Ramos (cell line): ENCODE measurements at regions not wholly inside any gene's neighbourhood (a gene's known extent, or its start where the extent isn't known, plus 50 kb on each side); places are given as distances from the start of the nearest gene placed in this dataset.
"Not testable (repeated sequence)": the region's sequence is repeated elsewhere in the genome, so short reads cannot be mapped to it uniquely, and the experiment has no call there.

ENCODE experiments used
- in situ Hi-C: fragments of 300-500 bp; cut with MboI; formaldehyde crosslinking; loops from one replicate; pipeline ENCODE4 v1.14.3; 2022; ENCODE audit warnings: low sequenced_read_pairs; ENCODE audit not compliant: unreplicated experiment

DNA sequence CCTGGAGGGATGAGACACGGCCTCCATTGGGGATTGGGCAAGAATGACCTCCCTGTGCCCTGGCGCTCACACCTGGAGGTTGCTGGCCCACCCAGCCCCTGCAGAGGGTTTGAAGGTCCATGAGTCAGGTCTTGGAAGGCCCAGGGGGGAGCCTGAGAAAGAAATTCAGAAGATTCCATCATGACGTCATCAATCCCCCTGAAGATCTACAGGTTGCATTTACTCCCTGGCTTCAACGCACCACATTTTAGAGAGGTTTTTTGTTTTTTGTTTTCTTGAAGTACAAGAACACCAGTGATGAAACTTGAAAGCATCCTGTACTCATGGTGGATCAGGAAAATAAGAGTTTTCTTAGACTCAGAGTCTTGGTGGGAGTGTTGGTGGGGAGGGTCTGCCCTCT, 82.4 kb upstream of the SLC25A33 start:
- in situ Hi-C loops: loop anchor here (5.0 kb wide), 1 partner anchor 170 kb away; no protein-coding TSS in a partner anchor

GRCh38 chr1:9459816-9460407, 79.4 kb upstream of the SLC25A33 start:
- in situ Hi-C loops: loop anchor here (5.0 kb wide), 1 partner anchor 173 kb away; no protein-coding TSS in a partner anchor

GRCh38 chr1:9465640-9466039, 73.6 kb upstream of the SLC25A33 start:
- in situ Hi-C loops: no loop called here

- in situ Hi-C loops: no loop called here
Observed at GRCh38 chr1:9466780-9467758, 72.2 kb upstream of the SLC25A33 start.

- in situ Hi-C loops: not testable (repeated sequence)
Observed at GRCh38 chr1:9469882-9470281, 69.4 kb upstream of the SLC25A33 start.

GRCh38 chr1:9471679-9472078, 67.6 kb upstream of the SLC25A33 start:
- in situ Hi-C loops: no loop called here

- in situ Hi-C loops: no loop called here
Observed at GRCh38 chr1:9472386-9473031, 66.8 kb upstream of the SLC25A33 start.

DNA sequence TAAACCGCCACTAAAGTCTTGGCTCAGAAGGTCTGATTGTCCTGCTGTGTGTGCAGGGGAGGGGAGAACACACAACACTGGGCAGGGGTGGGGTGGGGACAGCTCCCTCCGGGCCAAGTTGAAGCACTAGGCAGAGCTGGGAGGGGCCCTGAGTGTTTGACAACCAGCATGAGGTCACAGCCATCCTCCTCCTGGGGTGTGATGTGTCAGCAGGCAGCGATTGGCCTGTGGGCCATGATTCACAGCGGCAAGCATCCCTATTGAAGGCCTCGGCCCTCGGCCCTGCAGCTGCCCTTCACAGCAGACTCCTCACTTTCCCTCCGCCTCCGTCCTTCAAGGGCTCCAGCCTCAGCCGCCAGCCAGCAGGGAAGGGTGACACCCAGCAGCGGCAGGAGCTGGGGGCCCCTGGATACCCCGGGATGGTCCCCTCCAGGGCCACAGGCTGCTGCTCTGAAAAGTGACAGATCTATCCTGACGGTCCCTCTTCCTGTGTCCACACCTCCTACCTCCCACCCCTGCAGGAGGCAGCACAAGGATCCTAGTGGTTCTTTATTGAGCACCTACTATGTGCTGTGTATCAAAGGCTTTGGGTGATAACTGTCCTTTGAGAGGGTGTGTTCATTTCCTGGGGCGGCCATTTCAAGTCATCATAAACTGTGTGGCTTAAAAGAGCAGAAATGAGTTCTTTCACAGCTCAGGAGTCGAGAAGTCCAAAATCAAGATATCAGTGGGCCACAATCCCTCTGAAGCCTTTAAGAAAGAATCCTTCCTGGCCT, 66.0 kb upstream of the SLC25A33 start:
- in situ Hi-C loops: no loop called here

DNA sequence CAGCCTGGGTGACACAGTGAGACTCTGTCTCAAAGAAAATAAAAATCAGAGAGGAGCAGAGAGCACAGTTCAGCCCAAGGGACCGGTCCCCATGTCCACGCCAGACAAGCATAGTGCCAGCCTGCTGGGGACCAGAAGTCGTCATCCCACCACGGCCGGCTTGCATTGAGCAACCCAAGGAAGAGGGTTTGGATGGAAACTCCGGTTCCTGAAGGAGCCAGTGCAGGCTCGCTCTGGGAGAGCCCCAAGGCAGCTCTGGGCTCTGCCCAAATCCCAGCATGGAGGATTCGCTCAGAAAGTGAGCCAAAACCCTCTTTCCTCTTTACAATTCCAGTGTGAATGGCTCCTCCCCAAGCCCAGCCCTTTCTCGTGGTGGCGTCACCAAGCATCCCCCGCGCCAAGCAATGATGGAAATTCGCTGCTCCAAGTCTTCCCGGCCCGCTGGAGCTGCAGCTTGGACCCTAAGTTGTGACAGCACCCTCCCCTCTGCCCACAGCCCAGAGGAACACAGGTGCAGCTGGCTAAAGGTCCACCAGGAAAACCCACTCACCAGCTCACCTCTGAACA, 64.1 kb upstream of the SLC25A33 start:
- in situ Hi-C loops: loop anchor here (25.0 kb wide), 2 partner anchors 338 to 563 kb away; partner anchors contain the start of gene GPR157

GRCh38 chr1:9476790-9477463, 62.3 kb upstream of the SLC25A33 start:
- in situ Hi-C loops: loop anchor here (25.0 kb wide), 2 partner anchors 340 to 565 kb away; partner anchors contain the start of gene GPR157

DNA sequence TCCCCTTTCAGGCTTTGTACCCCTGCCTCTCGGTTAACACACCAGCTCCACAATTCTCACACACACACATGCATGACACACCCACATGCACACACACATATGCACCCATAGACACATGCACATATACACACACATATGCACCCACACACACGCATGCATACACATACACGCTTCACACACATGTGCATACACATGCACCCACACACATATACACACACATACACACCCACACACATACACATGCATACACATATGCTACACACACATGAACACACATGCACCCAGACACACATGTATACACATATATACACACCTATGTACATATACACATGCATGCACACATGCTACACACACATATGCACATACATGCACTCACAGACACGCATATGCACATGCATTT, 61.7 kb upstream of the SLC25A33 start:
- in situ Hi-C loops: loop anchor here (25.0 kb wide), 2 partner anchors 340 to 565 kb away; partner anchors contain the start of gene GPR157

DNA sequence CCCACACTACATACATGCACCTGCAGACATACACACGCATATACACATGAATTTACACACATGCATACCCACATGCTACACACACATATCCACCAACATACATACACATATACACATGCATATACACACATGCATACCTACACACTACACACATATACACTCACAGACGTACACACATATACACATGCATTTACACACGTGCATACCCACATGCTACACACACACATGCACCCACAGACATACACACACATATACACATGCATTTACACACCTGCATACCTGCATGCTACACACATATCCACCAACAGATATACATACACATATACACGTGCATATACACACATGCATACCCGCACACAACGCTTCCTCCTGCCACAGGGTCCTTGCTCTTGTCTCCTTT, 61.2 kb upstream of the SLC25A33 start:
- in situ Hi-C loops: loop anchor here (25.0 kb wide), 2 partner anchors 341 to 566 kb away; partner anchors contain the start of gene GPR157

- in situ Hi-C loops: loop anchor here (10.0 to 25.0 kb wide), 3 partner anchors 196 to 569 kb away; partner anchors contain the start of gene GPR157
Observed at GRCh38 chr1:9481048-9481447, 58.2 kb upstream of the SLC25A33 start.

DNA sequence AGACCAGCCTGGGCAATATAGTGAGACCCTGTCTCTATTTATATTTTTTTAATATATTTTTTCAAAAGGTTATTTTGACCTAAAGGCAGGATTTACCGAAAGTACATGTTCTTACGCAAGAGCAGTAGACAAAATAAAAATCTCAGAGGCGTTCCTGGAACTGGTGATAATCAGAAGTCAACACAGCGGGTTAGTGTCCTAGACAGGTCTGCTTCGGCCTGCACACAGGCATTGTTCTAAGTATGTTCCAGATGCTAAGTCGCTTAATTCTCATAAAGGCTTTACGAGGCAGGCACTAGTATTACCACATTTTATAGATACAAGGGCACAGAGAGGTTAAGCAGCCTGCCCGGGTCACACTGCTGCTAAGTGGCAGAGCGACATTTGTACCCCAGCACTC, 56.9 kb upstream of the SLC25A33 start:
- in situ Hi-C loops: loop anchor here (10.0 to 25.0 kb wide), 3 partner anchors 198 to 570 kb away; partner anchors contain the start of gene GPR157

GRCh38 chr1:9482816-9483572, 56.3 kb upstream of the SLC25A33 start:
- in situ Hi-C loops: loop anchor here (10.0 to 25.0 kb wide), 3 partner anchors 198 to 571 kb away; partner anchors contain the start of gene GPR157

GRCh38 chr1:9486466-9487140, 52.7 kb upstream of the SLC25A33 start:
- in situ Hi-C loops: loop anchor here (10.0 to 25.0 kb wide), 3 partner anchors 202 to 574 kb away; partner anchors contain the start of gene GPR157
